ENCODE measurements at regions not wholly inside any gene's neighbourhood (a gene's known extent, or its start where the extent isn't known, plus 50 kb on each side); places are given as distances from the start of the nearest gene placed in this dataset.

GRCh38 chr11:8740129-8740528 is 57.5 kb downstream of the RPL27A start:
- no peak for DNase-seq

GRCh38 chr11:8744423-8744822 is 61.8 kb downstream of the RPL27A start:
- DNase-seq, result no peak

GRCh38 chr11:8745431-8746253 is 63.0 kb downstream of the RPL27A start:
- DNase-seq, result no peak

DNA sequence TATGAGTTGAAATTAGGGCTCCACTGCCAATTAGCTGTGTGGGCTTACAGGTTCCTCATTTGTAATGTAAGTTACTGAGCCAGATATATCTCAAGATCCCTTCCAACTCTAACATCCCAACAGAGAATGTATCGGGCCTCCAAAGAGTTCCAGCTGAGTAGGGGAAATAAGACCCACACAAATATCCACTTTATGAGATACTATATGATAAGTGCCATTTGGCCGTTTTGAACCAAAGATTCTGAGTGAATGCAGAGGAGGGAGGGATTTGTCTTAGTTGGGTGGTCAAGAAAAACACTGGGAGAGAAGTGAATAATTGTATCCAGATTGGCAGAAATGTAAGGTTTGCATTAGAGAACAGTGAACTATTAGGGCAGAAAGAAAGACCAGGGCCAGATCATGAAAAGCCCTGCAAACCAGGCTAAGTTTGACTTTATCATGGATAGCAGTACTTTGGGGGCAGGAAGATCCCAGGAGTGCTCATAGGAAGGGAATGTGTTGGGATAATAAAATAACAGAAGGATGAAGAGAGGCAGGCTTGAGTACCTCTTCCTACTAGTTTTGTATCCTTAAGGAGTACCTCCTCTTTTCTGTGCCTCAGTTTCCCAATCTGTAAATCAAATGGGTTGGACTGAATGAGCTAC is 63.9 kb downstream of the RPL27A start:
- DNase-seq, result no peak

DNA sequence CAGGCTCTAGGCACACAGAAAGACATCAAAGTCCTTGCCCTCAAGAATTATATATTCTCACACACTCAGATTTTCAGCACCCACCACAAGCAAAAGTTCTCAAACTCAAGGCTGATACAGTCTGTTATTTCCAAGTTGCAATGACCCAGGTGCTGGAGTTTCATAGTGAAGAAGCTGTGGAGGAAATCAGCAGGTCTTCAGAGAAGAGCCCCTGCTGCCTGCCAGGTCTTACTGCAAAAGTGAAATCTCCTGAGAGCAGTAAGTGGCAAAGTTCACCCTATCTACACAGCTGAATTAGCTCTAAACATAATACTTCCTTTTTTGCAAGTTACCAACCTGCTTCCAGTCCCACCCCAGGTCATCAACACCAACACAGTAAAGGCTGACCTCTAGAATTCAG is 64.6 kb downstream of the RPL27A start:
- no peak for DNase-seq

DNA sequence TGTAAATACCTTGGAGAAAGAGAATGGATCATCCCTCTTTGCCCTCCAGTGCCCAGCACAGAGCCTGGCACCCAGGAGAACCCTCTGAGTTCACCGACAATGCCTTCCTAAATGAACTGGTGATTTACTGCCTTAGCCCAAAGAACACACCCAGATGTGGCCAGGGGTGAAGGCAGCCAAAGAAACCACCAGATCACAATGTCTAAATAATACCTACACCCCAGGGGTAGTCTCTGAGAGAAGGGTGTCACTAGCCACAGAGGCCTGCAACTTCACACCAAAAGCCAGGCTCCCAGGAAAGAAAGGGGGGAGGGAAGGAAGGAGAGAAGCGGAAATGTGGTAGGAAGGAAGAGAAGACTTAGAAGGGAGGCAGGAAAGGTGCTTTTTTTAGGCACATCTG is 65.7 kb downstream of the RPL27A start:
- DNase-seq, result no peak

GRCh38 chr11:8749202-8749601 is 66.6 kb downstream of the RPL27A start:
- DNase-seq, result no peak

DNA sequence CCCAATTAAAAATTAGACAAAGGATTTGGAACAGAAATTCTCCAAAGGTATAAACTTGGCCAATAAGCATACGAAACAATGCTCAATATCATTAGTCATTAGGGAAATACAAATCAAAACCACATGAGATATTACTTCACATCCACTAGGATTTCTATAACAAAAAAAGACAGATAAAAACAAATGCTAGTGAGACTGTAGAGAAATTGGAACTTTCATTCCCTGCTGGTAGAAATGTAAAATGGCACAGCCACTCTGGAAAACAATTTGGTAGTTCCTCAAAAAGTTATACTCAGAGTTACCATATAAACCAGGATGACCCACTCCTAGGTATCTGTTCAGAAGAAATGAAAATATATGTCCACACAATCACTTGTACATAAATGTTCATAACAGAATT is 71.6 kb downstream of the RPL27A start:
- DNase-seq, result no peak

- DNase-seq, result no peak
These were observed 73.6 kb downstream of the RPL27A start for GRCh38 chr11:8756201-8756600.

DNA sequence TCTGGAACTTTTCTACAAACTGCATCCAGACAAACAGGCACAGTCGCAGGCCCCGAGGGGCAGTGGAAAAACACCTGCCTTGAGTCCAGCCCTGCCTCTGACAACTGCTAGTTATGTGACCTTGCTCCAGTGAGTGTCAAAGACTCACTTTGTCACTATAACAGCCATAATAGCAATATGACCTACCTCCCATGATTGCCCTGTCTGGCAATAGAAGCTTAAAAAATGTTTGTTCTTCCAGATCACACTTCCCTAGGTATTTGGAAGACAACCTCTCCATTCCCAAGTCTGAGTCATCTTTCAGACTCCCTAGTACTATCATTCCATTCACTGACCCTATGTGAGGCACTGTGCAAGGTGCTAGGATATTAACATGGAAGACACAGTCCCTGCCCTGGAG is 74.5 kb downstream of the RPL27A start:
- DNase-seq, result no peak

GRCh38 chr11:8757533-8757932 is 74.9 kb downstream of the RPL27A start:
- DNase-seq, result no peak

DNA sequence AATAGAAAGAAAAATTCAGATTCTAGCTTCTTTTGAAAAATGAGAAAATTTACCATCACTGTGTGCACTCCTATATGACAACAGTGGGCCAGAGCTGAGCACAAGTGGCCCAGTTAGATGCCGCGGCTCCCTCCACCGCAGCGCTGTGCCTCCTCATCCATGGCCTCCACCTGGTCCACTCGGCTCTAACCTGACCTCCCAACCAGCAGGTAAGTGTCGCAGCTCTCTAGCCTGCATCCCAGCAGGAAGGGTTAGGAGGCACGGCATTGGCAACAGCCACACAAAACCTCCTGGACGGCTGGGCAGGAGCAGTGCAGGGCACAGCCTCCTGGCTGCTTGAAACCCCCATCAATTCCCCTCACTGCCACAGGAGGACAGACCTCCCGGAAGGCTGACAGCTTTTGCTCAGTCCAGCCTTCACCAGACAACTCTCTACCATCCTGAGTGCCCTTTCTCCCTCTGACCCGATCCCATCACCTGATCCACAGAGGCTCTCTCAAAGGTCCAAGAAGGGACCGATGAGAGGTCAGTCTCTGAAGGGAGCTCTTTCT is 76.1 kb downstream of the RPL27A start:
- DNase-seq, result no peak

DNA sequence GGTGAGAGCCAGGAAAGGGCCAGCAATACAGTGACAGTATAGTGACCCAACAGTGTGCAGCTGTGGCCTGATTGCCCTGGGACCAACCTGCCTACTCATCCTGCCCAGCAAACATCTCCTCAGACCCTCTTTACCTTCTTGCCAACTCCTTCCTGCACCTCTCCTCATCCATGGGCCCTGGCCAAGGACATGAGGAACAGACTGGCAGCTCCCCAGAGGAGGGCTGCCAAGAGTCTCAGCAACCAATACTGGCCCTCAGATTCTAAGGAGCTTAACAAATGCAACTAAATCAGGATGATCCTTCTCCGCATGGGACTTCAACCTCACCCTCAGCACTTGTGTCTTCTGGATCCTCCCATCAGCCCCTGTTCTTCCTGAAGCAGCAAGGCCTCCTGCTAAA is 77.0 kb downstream of the RPL27A start:
- DNase-seq, result no peak

GRCh38 chr11:8760896-8761295 is 78.3 kb downstream of the RPL27A start:
- peak; percentile 17 for DNase-seq

DNA sequence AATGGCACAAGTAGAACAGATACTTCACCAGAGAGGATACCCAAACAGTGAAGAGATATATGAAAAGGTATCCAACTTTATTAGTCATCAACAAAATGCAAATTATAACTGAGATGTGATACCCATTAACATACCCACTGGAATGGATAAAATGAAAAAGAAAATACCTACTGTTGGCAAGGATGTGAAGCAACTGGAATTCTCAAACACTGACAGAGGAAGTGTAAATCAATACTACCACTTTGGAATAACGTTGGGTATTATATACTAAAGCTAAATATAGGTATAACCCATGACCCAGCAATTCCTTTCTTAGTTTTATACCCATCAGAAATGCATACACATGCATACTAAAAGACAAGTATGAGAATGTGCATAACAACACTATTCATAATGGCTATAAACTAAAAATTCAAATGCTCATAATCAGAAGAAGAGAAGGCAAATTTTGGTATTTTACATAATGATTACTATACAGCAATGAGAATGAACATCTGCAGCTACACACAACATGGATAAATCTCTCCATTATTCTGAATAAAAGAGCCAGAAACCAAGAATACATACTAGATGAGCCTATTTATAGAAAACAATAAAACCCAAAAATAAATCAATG is 80.6 kb downstream of the RPL27A start:
- no peak for DNase-seq

- DNase-seq, result no peak
These were observed 82.7 kb downstream of the RPL27A start for GRCh38 chr11:8765294-8765693.

DNA sequence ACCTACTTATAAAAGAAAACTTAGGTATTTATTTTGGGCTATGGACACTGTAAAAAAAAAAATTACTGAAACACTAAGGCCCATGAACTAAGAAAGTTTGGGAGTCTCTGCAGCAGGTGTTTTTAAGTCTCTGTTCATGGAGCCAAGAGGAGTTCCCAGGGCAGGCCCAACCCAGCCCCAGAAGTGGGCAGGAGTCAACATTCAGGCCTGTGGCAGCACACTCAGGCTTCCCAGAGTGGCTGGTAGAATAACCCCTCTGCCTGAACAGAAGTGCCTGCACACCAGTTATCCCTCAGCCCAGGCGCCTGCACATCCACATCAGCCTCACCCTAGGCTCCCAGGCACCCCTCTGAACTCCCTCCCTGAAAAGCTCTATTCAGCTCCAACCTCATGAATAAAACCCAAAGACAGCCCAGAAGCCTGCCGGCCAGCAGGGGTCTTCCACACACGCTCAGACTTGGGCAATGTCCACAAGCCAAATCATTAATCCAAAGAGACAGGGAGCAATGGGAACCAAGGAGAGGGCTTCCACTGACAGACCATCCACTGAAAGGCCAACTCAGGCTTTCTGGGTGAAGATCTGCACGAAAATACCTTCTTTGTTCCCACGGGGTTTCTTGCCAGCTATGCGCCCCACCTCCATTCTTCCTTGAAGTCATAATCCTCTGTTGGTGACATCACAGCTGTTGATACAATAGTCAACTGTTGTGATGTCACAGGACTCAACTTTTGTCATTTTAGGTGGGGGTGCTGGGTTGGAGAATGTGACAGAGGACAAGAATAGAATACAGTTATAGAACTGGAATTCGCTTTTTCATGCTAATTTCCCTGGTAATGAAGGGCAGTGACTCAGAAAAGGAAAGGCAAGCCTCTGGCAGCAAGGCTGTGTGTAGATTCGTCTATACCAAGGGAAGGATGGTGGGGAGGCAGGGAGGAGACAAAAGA is 83.7 kb downstream of the RPL27A start:
- DNase-seq, result no peak

DNA sequence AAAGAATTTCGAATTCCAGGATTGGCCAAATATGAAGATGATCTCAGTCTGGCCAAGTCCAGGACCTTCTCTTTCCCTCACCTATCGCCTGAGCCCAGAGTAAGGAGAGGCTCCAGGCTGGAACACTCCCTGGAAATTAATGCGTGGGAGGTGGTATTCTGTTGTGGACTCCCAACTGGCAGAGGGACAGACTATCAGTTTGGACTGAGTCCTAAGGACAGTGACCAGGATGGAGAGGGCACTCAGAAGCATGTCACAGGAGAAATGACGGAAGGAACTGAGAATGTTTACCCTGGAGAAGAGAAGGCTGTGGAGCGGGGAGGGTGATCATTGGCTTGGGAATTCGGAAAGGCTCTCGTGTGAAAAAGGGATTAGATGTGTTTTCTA is 84.4 kb downstream of the RPL27A start:
- DNase-seq, result no peak

DNA sequence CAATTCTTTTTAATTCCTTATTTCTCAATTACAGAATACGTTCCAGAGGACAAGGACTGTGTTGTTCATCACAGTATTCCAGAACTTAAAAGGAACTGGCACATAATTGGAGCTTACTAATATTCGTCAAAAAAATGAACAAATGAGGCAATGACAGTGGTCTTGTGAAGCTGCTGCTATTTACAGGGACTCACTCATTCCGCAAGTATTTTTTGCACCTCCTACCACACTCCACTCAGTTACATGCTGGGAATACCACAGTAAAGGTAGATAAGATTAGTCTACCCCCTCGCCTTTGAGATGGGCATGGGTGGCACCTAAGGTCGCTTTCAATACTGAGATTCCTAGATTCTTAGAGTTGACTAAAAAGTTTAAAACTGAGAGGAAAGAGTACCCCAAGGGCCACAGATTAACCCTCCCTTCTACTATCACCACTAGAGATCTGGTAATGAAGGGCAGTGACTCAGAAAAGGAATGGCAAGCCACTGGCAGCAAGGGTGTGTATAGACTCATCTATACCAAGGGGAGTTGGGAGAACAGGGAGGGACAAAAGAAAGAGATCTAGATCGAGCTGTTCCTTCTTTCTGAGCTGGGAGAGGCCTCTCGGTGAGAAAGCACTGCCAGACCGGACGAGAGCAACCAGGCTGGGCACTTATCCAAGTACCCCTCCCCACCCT is 85.0 kb downstream of the RPL27A start:
- DNase-seq, result no peak

DNA sequence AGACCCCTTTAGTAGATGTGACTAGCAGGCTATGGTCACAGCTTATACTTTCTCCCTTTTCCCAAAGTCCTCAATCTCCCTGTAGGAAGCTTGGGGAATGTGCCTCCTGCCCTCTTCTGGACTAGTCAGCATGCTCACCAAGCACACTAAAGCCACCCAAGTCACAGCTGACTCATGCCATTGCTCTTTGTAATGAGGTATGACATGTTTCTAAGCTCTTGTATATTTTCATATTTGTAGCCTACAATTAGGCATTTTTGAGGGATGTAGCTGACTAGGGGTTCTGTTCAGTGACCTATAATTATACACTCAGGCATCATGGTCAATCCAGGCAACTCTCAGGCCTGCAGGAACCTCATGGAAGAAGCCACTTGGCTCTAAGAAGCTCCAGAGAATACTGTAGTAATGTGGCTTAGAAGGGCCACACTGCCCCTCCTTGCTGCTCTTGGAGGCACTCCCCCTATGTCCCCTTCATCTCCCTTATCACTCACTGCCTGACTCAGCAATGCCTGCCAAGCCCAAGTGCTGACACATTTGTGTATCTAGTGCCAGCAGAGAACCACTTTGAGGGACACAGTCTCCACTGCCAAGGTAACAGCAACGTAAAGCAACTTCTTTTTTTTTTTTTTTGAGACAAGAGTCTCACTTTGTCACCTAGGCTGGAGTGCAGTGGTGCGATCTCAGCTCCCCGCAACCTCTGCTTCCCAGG is 86.2 kb downstream of the RPL27A start:
- DNase-seq, result no peak
